CD4-positive, alpha-beta T cell treated with Interleukin-17A for 1 hour (primary cell): ENCODE measurements at regions not wholly inside any gene's neighbourhood (a gene's known extent, or its start where the extent isn't known, plus 50 kb on each side); places are given as distances from the start of the nearest gene placed in this dataset.

Experiments used
- DNase-seq: peaks from one replicate; pipeline ENCODE4 v3.0.0-alpha.2; 2020

DNA sequence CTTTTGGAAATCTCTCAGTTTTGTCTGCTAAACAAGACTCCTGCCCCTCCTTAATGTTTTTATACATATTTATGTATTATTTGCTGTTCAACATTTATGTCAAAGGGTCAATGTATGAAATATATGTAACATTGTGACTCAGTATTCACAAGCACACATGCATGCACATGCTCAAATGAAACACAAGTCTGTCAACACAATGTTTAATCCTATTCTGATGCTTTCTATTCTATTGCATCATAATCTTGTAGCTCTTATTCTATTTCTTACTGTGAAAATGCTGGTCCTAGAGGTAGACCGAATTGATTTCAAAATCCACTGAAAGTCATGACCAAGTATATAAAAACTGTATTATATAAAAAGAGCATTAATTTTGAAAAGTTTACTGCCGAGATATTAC, 1463.3 kb downstream of the C4orf33 start:
- no peak for DNase-seq

DNA sequence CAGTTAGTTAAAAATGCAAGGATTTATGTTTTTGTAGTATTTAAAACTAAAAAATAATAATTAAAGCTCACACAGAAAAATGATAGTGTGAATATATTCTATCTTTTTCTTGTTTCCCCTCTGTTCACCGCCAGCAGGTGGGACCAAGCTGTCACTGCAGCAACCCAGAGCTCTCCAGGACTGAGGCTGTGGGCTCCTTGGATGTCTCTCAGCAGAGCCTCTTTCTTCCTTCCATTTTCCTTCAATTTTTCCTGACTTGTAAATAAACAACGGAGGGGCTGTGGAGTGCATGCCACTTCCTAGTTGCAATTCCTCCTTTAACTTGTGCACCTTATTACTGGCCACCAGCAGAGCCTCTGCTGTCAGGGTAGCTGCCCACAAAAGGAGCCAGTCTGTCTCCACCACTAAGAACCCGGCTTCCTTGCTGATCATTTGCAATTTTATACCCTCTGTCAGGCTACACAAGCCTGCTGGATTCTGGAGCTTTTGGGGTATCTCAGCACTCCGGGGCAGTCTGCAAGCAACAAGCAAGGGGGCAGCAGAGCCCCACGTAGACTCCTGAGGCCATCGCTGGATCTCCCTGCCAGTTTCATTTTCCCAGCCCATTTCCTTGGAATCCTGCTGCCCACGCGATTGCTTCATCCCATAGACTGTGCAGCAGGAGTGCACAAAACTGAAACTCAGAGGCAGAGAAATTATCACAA, 1467.4 kb downstream of the C4orf33 start:
- no peak for DNase-seq

DNA sequence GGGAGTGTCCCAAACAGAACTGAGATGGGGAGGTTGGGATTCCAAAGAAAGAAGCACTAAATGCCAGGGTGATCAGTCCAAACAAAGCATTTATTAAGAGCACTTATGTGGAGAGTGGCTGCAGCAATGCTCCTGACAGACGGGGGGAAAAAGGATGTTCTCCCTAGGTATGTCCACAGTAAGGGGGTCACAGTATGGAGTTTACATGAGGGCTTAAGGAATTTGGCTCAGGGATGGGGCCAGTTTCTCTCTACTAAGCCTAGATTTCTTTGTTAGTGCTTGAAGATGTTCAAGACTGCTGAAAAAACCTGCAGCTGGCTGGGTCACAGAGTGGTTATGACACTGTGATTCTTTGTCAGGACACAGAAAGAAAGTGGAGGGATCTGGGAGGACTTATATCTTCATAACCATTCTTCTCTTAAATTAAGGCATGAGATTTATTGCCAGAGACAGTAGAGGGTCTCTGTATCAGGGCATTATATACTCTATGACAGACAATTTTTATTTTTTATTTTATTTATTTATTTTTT, 1468.0 kb downstream of the C4orf33 start:
- no peak for DNase-seq

DNA sequence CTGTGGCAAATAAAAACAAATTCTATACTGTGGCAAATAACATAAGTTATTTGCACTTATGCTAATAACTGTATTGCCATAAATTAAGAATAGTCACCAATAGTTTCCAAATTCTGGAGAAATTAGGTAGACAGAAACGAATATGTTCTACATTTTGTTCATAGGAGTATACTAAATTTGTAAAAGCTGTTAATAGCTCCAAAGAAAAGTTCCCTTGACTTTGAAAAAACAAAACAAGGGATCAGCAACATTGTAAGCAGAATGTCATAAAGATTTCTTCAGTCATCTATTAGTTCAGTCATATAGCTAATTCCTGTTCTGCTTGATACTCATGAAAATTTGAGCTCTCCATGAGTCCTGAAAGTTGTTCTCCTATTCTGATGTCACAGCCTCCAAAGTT, 1472.8 kb downstream of the C4orf33 start:
- no peak for DNase-seq

DNA sequence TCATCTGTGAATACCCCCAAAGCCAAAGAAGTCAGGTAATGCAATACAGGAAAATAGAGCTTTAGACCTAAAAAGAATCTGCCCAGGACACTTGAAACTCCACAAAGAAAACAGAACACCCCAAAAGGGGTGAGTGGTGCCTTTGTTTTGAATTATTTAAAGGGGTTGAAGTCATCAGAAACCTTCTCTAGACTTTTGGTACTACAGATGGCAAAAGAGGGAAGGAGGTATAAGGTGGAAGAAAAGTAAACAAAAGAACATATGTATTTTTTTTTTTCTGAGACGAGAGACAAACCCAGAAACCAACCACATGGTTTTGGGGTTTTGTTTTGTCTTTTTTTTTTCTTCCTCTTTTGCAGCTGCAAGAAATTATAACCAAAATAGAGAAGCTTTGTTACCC, 1477.8 kb downstream of the C4orf33 start:
- DNase-seq, result no peak

DNA sequence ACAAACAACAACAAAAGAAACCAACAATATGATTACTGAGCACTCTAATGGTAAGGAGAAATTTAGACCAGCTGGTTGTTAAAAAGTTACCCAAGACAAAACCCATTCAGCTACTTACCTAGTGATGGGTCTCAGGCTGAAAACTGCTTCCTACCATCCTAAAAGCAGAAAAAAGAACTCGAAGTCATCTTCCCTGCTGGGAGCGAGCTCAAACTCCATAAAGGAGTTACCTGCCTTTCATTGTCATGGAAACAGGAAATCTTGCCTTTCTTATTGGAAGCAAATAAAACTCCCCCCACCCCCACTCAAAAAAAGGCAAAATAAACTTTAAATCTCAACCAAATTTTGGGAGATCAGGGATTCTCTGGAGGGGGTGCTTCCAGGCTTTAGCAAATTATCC, 1478.3 kb downstream of the C4orf33 start:
- no peak for DNase-seq

DNA sequence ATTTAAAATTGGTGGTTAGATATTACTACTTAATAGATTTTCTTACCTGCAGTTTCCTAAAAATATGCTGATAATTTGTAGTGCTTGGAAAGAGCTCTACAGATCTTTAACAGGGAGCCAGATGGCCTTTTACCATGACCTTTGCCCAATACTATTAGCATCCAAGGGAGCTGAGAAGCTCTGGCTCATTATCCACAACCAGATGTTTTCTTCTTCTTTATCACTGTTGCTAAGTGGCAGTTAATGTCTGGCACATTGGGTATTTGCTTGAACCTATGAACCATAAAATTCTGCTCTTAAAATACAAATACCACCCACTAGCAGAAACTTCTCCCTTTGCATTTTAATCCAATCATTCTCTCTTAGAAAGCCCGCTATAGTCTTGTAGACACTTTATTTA, 1480.3 kb downstream of the C4orf33 start:
- no peak for DNase-seq

DNA sequence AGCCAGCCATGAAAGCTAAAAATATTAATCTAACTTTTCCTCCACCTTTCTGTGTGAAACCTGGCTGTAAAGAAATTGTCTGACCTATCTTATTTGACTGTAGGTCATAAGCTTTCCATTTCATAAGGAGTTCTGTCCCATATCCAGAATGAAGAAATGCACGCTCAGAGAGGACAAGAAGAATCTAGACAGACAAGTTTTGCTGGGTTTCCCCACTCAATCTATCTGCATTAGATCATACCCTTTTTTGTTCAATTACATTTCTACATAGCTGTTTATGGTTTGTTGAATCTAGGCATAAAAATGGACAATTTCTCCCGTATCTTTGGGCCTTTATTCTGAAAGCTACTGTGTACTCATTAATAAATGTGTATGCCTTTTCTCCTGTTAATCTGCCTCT, 1495.1 kb downstream of the C4orf33 start:
- DNase-seq, result no peak

DNA sequence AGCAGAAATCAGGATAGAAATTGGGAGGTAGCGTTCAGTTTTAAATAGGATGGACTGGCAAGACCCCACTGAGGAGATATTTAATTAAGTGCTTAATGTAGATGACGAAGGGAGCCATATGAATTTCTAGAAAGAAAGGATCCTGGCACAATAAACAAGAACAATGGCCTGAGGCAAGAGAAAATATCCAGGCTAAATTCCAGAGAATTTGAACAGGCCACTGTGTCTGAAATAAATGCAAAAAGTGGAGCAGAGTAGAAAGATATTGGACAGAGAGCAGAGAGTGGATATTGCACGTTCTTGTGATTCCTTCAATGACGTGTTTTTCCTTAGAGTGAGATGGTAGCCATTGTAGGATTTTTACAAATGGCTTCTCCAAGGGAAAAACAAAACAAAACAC, 1504.8 kb downstream of the C4orf33 start:
- no peak for DNase-seq

DNA sequence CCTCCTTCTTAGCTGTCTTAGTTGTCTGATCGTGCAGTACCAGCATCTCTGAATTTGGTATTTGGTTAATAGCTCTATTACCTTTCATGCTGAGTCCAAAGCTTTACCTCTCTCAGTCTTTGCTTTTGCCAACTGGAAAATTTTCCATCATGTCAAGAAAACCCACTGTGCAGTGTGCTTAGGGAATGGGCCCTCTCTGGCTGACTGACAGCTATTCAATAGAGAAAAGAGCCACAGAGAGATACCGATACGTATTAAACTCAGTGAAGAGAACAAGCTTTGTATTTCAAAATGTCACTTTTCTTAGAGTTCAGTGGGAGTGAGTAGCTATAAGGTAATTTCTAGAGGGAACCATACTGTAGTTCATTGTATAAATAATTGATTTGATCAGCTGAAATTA, 1507.1 kb downstream of the C4orf33 start:
- DNase-seq, result no peak

DNA sequence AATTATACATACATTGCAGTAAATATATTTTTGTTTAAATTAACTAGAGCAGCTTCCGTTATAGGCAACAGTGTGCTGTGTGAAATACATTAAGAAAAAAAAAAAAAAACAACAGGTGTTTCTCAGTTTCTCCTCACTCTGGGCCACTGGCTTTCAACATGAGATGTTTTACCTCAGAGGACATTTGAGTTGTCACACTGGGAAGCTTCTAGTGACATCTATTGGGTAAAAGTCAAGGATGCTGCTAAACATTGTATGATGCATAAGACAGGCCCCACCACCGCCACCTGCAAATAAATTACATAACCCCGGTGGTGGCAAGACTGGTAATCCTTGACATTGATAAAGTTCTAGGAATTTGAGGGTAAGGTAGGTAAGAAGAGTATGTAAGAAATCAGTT, 1512.2 kb downstream of the C4orf33 start:
- DNase-seq, result no peak

DNA sequence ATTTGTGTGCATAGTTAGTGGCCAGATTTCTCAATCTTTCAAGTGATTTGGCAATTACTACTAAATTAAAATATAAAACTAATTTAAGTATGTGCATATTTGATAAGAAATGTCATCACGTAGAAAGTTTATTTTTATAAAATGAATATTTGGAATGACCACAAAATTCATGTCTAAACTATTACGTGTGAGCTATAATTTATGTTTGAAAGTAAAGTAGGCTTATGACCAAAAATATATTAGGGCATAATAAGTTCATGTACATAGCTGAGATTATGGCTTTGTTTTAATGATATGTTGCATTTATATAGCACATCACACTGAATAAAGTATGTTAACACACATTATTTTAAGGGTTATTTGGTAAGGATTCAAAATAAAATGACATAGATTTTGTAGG, 1532.6 kb downstream of the C4orf33 start:
- no peak for DNase-seq

DNA sequence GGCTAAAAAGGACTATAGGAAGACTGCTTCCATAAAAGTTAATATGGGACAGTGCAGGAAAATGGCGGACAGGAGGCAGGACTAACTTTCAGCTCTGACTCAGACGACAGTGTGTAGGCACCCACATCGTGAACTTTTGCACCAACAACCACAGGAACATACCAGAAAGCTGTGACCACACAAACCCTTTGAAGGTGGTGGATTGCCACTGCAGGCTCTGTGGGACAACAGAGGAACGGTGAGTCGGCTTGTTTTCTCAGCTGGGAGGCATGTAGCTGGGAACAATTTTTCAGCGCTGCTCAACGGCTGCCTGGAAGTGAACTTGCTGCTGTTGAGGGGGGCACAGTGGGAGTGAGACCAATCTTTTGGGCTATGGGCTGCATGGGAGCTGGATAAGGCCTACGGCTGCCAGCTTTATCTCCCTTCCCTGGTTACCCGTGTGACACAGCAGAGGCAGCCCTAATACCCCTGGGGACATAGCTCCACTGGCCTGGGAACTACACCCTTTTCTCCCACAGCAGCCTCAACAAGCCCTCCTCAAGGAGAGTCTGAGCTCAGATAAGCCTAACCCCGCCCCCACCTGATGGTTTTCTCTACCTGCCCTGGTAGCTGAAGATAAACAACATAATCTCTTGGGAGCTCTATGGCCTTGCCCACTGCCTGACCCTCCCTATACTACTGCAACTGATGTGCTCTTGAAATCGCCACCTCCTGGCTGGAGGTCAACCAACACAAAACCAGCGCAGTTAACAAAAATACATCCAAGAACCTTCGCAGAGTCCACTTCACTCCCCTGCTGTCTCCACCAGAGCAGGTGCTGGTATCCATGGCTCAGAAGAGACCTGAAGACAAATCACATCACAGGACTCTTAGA, 1537.0 kb downstream of the C4orf33 start:
- no peak for DNase-seq

DNA sequence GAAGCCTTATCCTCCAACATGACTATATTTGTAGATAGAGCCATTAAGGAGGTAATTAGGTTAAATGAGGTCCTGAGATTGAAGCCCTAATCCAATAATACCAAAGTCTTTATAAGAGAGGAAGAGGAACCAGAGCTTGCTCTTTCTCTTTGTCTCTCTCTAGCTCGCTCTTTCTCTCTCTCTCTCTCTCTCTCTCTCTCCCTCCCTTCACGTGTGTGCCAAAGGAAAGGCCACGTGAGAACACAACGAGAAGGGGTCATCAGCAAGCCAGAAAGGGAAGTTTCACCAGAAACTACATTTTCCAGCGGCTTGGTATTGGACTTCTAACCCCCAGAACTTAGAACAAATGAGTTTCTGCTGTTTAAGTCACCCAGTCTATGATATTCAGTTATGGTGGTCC, 1540.5 kb downstream of the C4orf33 start:
- DNase-seq, result no peak

DNA sequence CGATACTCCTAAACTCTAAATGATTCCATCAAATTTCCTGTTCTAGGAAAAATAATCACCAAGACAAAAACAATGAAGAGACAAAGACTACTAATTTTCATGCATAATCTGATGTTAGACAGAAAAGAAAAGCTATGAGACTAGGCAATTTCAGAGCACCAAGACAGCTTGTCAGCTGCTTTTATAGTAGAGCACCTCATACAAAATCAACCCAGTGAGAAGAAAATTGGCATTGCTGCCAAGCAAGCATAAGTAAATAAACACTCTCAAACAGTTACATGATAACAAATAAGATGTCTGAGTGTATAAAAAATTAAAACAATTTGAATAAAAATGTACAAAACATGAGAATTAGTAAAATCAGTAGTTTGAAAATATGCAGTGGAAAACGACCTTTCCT, 1544.6 kb downstream of the C4orf33 start:
- no peak for DNase-seq

DNA sequence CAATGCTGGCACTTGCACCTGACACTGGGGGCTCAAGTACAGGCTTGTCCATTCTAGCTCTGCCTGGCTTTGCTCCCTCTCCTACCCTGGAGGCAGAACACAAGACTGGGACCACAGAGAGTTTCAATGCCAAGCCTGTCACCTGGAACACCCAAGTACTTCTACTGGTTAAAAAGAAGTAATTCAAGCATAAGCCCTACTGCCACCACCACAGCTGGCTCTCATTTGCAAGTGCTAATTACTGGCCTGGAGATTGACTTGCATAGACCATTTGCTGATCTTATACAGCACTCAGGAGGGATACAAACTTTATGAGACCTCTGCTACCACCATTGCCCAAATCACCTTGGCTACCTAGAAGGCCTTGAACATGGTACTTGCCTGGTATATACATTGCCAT, 1550.9 kb downstream of the C4orf33 start:
- no peak for DNase-seq

DNA sequence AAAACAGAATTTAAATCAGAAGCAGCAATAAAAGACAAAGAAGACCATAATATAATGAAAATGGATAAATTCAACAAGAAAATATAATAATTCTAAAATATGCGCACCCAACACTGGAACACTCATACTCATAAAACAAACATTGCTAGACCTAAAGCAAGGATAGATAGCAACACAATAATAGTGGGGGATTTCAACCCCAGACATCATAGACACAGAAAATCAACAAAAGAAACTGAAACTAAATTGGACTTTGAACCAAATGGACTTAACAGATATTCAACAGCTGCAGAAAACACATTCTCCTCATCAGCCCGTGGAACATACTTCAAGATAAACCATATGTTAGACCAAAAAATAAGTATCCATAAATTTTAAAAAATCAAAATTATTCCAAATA, 1552.6 kb downstream of the C4orf33 start:
- no peak for DNase-seq

DNA sequence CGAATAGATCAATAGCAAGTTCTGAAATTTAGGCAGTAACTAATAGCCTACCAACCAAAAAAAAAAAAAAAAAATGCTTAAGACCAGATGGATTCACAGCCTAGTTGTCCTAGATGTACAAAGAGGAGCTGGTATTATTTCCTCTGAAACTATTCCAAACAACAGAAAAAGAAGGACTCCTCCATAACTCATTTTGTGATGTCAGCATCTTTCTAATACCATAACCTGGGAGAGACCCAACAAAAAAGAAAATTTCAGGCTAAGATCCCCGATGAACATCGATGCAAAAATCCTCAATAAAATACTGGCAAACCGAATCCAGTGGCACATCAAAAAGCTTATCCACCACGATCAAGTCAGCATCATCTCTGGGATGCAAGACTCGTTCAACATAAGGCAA, 1557.9 kb downstream of the C4orf33 start:
- DNase-seq, result no peak

DNA sequence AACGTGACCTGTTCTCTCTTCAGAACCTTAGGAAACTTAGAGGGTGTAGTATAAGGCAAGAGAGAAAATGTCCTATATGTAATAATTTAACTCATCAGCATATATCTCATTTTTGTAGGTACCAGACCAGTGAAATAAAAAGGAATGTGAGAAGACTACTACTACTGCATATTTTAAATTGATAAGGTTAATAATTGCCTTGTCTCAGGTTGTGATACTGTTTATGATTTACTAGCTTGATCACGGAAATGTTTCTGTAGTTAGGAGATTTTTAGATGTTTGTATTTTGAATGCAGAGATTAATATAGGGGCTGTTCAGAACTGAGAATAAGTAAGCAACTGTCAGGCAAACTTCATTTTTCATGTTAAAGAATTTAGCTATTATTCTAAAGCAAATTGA, 1563.4 kb downstream of the C4orf33 start:
- DNase-seq, result no peak

DNA sequence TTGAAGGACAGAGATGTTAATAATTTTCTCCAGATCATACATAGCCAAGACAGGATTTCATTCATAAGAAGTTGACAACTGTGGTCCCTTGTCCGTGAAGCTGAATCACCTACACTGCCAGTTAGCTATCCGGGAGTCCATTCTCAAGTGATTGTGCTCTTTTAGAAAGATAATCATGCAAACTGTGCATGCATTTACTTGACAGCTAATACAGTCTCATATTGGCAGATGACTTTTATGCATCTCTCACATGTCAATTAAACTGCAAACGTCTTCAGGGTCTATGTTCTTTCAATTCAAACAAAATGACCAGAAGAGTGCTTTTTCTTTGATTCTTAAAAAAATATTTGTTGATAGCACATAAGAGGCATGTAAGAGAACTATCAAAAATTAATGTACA, 1572.9 kb downstream of the C4orf33 start:
- no peak for DNase-seq

DNA sequence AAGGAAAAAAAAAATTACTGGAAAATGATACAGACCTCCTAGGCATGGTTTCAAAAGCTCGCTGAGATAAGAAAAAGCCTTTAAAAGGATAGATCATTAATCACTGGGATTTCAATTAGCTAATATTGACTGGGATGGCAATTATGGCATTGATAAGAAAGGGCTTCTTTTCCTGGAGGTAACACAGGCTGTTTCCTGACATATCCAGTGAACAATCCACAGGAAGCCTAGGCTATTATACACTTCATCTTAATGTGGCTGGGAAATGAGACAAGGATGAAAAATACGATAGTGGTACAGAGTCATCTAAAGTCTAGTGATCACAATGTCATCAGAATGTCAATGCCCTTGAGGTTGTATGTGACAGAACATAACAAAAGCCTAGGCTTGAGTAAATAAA, 1579.3 kb downstream of the C4orf33 start:
- no peak for DNase-seq

DNA sequence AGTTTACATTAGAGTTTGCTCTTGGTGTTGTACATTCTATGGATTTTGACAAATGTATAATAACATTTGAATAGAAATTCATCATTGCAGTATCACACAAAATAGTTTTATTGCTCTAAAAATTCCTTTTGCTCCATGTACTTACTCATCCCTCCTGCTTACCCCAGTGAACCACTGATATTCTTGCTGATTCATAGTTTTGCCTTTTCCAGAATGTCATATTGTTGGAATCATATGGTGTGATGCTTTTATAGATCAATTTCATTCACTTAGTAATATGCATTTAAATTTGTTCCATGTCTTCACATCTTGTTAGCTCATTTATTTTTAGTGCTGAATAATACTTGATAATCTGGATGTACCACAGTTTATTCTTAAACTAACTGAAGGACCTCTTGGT, 1593.2 kb downstream of the C4orf33 start:
- no peak for DNase-seq

DNA sequence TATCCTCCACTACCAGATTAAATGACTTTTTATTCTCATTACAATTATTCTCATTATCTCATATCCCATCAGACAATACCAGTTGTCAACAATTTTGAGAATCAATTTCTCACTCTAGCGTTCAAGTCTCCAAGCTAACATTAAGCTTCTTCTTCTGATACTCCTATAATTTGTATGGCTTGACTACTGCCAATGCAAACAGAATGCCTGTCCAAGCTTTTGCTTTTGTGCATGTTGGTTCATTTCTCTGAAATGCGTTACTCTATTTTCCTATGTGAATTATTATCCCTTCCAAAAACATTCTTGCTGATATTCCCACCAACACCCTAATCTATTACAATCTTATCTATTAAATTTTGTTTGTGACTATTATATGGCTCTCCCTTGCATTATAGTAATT, 1602.3 kb downstream of the C4orf33 start:
- DNase-seq, result no peak

DNA sequence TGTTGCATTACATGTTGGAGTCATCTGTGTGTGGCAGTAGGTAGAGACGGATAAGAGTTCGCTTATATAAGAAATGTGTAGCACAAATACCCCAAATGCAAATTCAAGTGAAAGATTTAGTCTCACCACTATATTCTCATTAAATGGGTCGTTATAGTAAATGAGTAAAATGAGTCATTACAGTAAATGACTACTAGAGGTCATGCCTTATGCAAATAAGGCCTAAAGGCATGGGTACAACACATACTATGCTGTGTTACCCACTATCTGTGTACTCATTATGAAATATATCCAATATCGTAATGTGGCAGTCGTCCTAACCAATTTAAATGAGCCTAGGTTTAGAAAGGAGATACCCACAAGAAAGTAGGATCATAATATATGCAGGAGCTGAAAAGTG, 1603.1 kb downstream of the C4orf33 start:
- DNase-seq, result no peak
